ENCODE measurements at regions not wholly inside any gene's neighbourhood (a gene's known extent, or its start where the extent isn't known, plus 50 kb on each side); places are given as distances from the start of the nearest gene placed in this dataset.

- DNase-seq (ENCODE audit: extremely low spot score, insufficient read length, low read depth), result no peak
Observed at GRCh38 chr6:91166271-91167046, 579.6 kb upstream of the MAP3K7 start.

GRCh38 chr6:91164105-91164504 is 577.2 kb upstream of the MAP3K7 start:
- DNase-seq (ENCODE audit: extremely low spot score, insufficient read length, low read depth) (no peak), FAIRE-seq (no peak)

More at GRCh38 chr6:91166271-91167046, 579.6 kb upstream of the MAP3K7 start:
- no peak for FAIRE-seq

- DNase-seq (ENCODE audit: extremely low spot score, insufficient read length, low read depth) (no peak), FAIRE-seq (no peak)
Observed at GRCh38 chr6:91161246-91161645, 574.4 kb upstream of the MAP3K7 start.

GRCh38 chr6:91155129-91155785 is 568.4 kb upstream of the MAP3K7 start:
- DNase-seq (ENCODE audit: extremely low spot score, insufficient read length, low read depth) (no peak), FAIRE-seq (no peak)

GRCh38 chr6:91152824-91153223 is 566.0 kb upstream of the MAP3K7 start:
- DNase-seq (ENCODE audit: extremely low spot score, insufficient read length, low read depth) (no peak), FAIRE-seq (no peak)

- FAIRE-seq (no peak), DNase-seq (ENCODE audit: extremely low spot score, insufficient read length, low read depth) (no peak)
Observed at GRCh38 chr6:91149956-91150705, 563.3 kb upstream of the MAP3K7 start.

GRCh38 chr6:91149246-91149955 is 562.5 kb upstream of the MAP3K7 start:
- FAIRE-seq, result no peak

GRCh38 chr6:91144126-91144525 is 557.3 kb upstream of the MAP3K7 start:
- DNase-seq (ENCODE audit: extremely low spot score, insufficient read length, low read depth) (no peak), FAIRE-seq (no peak)

More at GRCh38 chr6:91149246-91149955, 562.5 kb upstream of the MAP3K7 start:
- DNase-seq (ENCODE audit: extremely low spot score, insufficient read length, low read depth), result no peak

GRCh38 chr6:91142154-91142553 is 555.3 kb upstream of the MAP3K7 start:
- DNase-seq (ENCODE audit: extremely low spot score, insufficient read length, low read depth), result no peak
- no peak for FAIRE-seq

- DNase-seq (ENCODE audit: extremely low spot score, insufficient read length, low read depth) (no peak), FAIRE-seq (no peak)
Observed at GRCh38 chr6:91141346-91141745, 554.5 kb upstream of the MAP3K7 start.

GRCh38 chr6:91140449-91140848 is 553.6 kb upstream of the MAP3K7 start:
- FAIRE-seq (no peak), DNase-seq (ENCODE audit: extremely low spot score, insufficient read length, low read depth) (no peak)

GRCh38 chr6:91137286-91137685 is 550.4 kb upstream of the MAP3K7 start:
- DNase-seq (ENCODE audit: extremely low spot score, insufficient read length, low read depth) (no peak), FAIRE-seq (no peak)

GRCh38 chr6:91135406-91136103 is 548.7 kb upstream of the MAP3K7 start:
- FAIRE-seq (no peak), DNase-seq (ENCODE audit: extremely low spot score, insufficient read length, low read depth) (no peak)

- DNase-seq (ENCODE audit: extremely low spot score, insufficient read length, low read depth), result no peak
- FAIRE-seq, result no peak
Observed at GRCh38 chr6:91132461-91132860, 545.6 kb upstream of the MAP3K7 start.

- FAIRE-seq, result no peak
- no peak for DNase-seq (ENCODE audit: extremely low spot score, insufficient read length, low read depth)
Observed at GRCh38 chr6:91130126-91130525, 543.3 kb upstream of the MAP3K7 start.

GRCh38 chr6:91127752-91128151 is 540.9 kb upstream of the MAP3K7 start:
- no peak for DNase-seq (ENCODE audit: extremely low spot score, insufficient read length, low read depth)
- FAIRE-seq, result no peak

- FAIRE-seq (no peak), DNase-seq (ENCODE audit: extremely low spot score, insufficient read length, low read depth) (no peak)
Observed at GRCh38 chr6:91126876-91127275, 540.0 kb upstream of the MAP3K7 start.

- DNase-seq (ENCODE audit: extremely low spot score, insufficient read length, low read depth), result no peak
- FAIRE-seq, result no peak
Observed at GRCh38 chr6:91117550-91117949, 530.7 kb upstream of the MAP3K7 start.

- DNase-seq (ENCODE audit: extremely low spot score, insufficient read length, low read depth) (no peak), FAIRE-seq (no peak)
Observed at GRCh38 chr6:91114123-91114708, 527.3 kb upstream of the MAP3K7 start.

Data from GM18507 (cell line).